ENCODE measurements at regions not wholly inside any gene's neighbourhood (a gene's known extent, or its start where the extent isn't known, plus 50 kb on each side); places are given as distances from the start of the nearest gene placed in this dataset.
"Not testable (repeated sequence)": the region's sequence is repeated elsewhere in the genome, so short reads cannot be mapped to it uniquely, and the experiment has no call there.

GRCh38 chr3:177886501-177886900 lies 649.7 kb upstream of the KCNMB2 start:
- no peak for DNase-seq (ENCODE audit: low read depth)
- TF ChIP-seq CTCF (conservative IDR thresholded peaks at IDR 0.05; ENCODE audit: control insufficient read depth, insufficient read depth, low read depth, low read length) = no peak

GRCh38 chr3:177887475-177887874 lies 648.8 kb upstream of the KCNMB2 start:
- TF ChIP-seq CTCF (conservative IDR thresholded peaks at IDR 0.05; ENCODE audit: control insufficient read depth, insufficient read depth, low read depth, low read length) = no peak
- H3K4me3 ChIP-seq (ENCODE audit: control insufficient read depth, low read depth, low read length) = no peak overlapping the region
- no peak for DNase-seq (ENCODE audit: low read depth)

More at GRCh38 chr3:177886501-177886900, 649.7 kb upstream of the KCNMB2 start:
- no peak overlapping the region for H3K4me3 ChIP-seq (ENCODE audit: control insufficient read depth, low read depth, low read length)

- no peak overlapping the region for H3K4me3 ChIP-seq (ENCODE audit: control insufficient read depth, low read depth, low read length)
- TF ChIP-seq CTCF (conservative IDR thresholded peaks at IDR 0.05; ENCODE audit: control insufficient read depth, insufficient read depth, low read depth, low read length) = no peak
- DNase-seq (ENCODE audit: low read depth) = no peak
Measured at GRCh38 chr3:177889161-177889560, 647.1 kb upstream of the KCNMB2 start.

- DNase-seq (ENCODE audit: low read depth) = no peak
- TF ChIP-seq CTCF (conservative IDR thresholded peaks at IDR 0.05; ENCODE audit: control insufficient read depth, insufficient read depth, low read depth, low read length) = no peak
- H3K4me3 ChIP-seq (ENCODE audit: control insufficient read depth, low read depth, low read length) = no peak overlapping the region
Measured at GRCh38 chr3:177889652-177890358, 646.4 kb upstream of the KCNMB2 start.

GRCh38 chr3:177890359-177890683 lies 645.9 kb upstream of the KCNMB2 start:
- no peak overlapping the region for H3K4me3 ChIP-seq (ENCODE audit: control insufficient read depth, low read depth, low read length)
- no peak for DNase-seq (ENCODE audit: low read depth)
- no peak for TF ChIP-seq CTCF (conservative IDR thresholded peaks at IDR 0.05; ENCODE audit: control insufficient read depth, insufficient read depth, low read depth, low read length)

GRCh38 chr3:177891569-177891968 lies 644.7 kb upstream of the KCNMB2 start:
- H3K4me3 ChIP-seq (ENCODE audit: control insufficient read depth, low read depth, low read length); DNase-seq (ENCODE audit: low read depth): not testable (repeated sequence)

- TF ChIP-seq CTCF (conservative IDR thresholded peaks at IDR 0.05; ENCODE audit: control insufficient read depth, insufficient read depth, low read depth, low read length) = peak; percentile 38
- H3K4me3 ChIP-seq (ENCODE audit: control insufficient read depth, low read depth, low read length) = no peak overlapping the region
- no peak for DNase-seq (ENCODE audit: low read depth)
Measured at GRCh38 chr3:177893331-177893730, 642.9 kb upstream of the KCNMB2 start.
